Loucy (cell line): ENCODE measurements at regions not wholly inside any gene's neighbourhood (a gene's known extent, or its start where the extent isn't known, plus 50 kb on each side); places are given as distances from the start of the nearest gene placed in this dataset.

ENCODE experiments used
- H2AFZ ChIP-seq: fragments of 200-600 bp; sonication (generic); 2 replicates; pipeline ENCODE4 v1.6.0; 2016; ENCODE audit warnings: antibody characterized with exemption, mild to moderate bottlenecking, low read length, moderate library complexity
- H3F3A ChIP-seq: fragments of 200-600 bp; 2 replicates; pipeline ENCODE4 v1.6.0; 2016; ENCODE audit warnings: antibody characterized with exemption, low read depth, mild to moderate bottlenecking
- H3K27me3 ChIP-seq: fragments of 200-600 bp; sonication (generic); 2 replicates; pipeline ENCODE4 v1.6.1; 2014; ENCODE audit warnings: low read length, mild to moderate bottlenecking; ENCODE audit not compliant: insufficient read depth, poor library complexity, severe bottlenecking
- H3K36me3 ChIP-seq: fragments of 200-600 bp; sonication (generic); 2 replicates; pipeline ENCODE4 v1.6.1; 2016; ENCODE audit warnings: low read length; ENCODE audit not compliant: insufficient read depth
- H3K4me1 ChIP-seq: fragments of 200-600 bp; sonication (generic); 2 replicates; pipeline ENCODE4 v1.5.1; 2014; ENCODE audit warnings: low read length, mild to moderate bottlenecking; ENCODE audit not compliant: insufficient read depth, poor library complexity, severe bottlenecking
- H3K4me2 ChIP-seq: fragments of 200-600 bp; sonication (generic); 2 replicates; pipeline ENCODE4 v1.6.0; 2014; ENCODE audit warnings: antibody characterized with exemption, low read length, low read depth, mild to moderate bottlenecking; ENCODE audit not compliant: poor library complexity, severe bottlenecking
- H3K4me3 ChIP-seq: fragments of 200-600 bp; sonication (generic); 2 replicates; pipeline ENCODE4 v1.5.1; 2014; ENCODE audit warnings: low read length, mild to moderate bottlenecking, mixed read lengths; ENCODE audit not compliant: poor library complexity, severe bottlenecking
- H3K79me2 ChIP-seq: fragments of 200-600 bp; sonication (generic); 2 replicates; pipeline ENCODE4 v1.6.1; 2014; ENCODE audit warnings: low read length; ENCODE audit not compliant: insufficient read depth
- H3K9ac ChIP-seq: fragments of 200-600 bp; sonication (generic); 2 replicates; pipeline ENCODE4 v1.6.0; 2014; ENCODE audit warnings: mild to moderate bottlenecking, low read depth, low read length, moderate library complexity; ENCODE audit not compliant: poor library complexity, severe bottlenecking
- H3K9me2 ChIP-seq: fragments of 200-600 bp; sonication (generic); replicated peaks from 2 replicates; pipeline ENCODE4 v1.6.1; 2016; ENCODE audit warnings: low read depth, low read length, mixed read lengths
- H3K9me3 ChIP-seq: fragments of 200-600 bp; sonication (generic); 2 replicates; pipeline ENCODE4 v1.6.1; 2014; ENCODE audit warnings: mild to moderate bottlenecking, antibody characterized with exemption, low read length, low read depth; ENCODE audit not compliant: insufficient read depth
- H4K20me1 ChIP-seq: fragments of 200-600 bp; sonication (generic); 2 replicates; pipeline ENCODE4 v1.6.0; 2014; ENCODE audit warnings: antibody characterized with exemption, low read length, mild to moderate bottlenecking; ENCODE audit not compliant: insufficient read depth, poor library complexity, severe bottlenecking
- CTCF ChIP-seq: fragments of 200-600 bp; sonication (generic); conservative IDR thresholded peaks from 2 replicates; pipeline ENCODE4 v1.5.1; 2014; ENCODE audit warnings: mild to moderate bottlenecking, antibody characterized with exemption, low read length
- EZH2phosphoT487 ChIP-seq: fragments of 200-600 bp; IDR thresholded peaks from 2 replicates; pipeline ENCODE4 v1.6.1; 2018; ENCODE audit warnings: antibody characterized with exemption, mild to moderate bottlenecking, moderate library complexity, borderline replicate concordance

DNA sequence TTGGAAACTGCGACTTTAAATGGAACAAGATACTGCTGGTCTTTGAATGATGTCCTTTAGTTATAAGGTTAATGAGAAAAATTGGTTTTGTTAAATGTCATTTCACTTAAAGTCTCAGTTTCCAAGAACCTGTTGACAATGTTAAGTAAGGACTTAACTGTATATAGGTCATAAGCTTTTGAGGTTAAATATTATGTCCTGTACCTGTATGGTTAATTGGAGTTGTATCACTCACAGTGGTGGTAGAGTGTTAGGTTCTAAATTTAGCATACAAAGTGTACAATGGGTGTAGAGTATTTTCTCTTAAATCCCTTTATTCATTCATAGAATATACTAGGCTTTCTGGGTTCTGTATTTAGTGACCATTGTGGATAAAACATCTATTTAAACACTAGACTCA is 110.2 kb downstream of the HAUS1 start:
- H3K9me3 ChIP-seq = no peaks in the 10 kb centered on the region
- no peak for TF ChIP-seq EZH2phosphoT487
- TF ChIP-seq CTCF = no peak
- peaks cover 40% of the 10 kb centered on the region; the same call in 1 of the 2 replicates for H3K36me3 ChIP-seq

GRCh38 chr18:46215902-46216723 is 111.9 kb downstream of the HAUS1 start:
- TF ChIP-seq EZH2phosphoT487 (no peak), CTCF (no peak)
- H3F3A ChIP-seq = no peaks in the 10 kb centered on the region
- no peak overlapping the region for H3K4me3 ChIP-seq
- H3K79me2 ChIP-seq = peaks cover 94% of the 10 kb centered on the region
- no peak overlapping the region for H2AFZ ChIP-seq
- peaks cover 41% of the 10 kb centered on the region; the same call in 1 of the 2 replicates for H3K36me3 ChIP-seq
- H3K4me1 ChIP-seq = peaks cover 19% of the 10 kb centered on the region
- H4K20me1 ChIP-seq = peaks cover 34% of the 10 kb centered on the region
- H3K9ac ChIP-seq = no peak overlapping the region
- no peaks in the 10 kb centered on the region for H3K27me3 ChIP-seq
- no peak overlapping the region for H3K4me2 ChIP-seq
- no peaks in the 10 kb centered on the region for H3K9me3 ChIP-seq
- H3K9me2 ChIP-seq = no peaks in the 10 kb centered on the region

More for the DNA sequence above, 110.2 kb downstream of the HAUS1 start:
- Histone ChIP-seq H3K4me3 (no peak overlapping the region), H3K9ac (no peak overlapping the region), H3K4me2 (no peak overlapping the region), H3K4me1 (peaks cover 29% of the 10 kb centered on the region), H3K79me2 (peaks cover 94% of the 10 kb centered on the region), H4K20me1 (peaks cover 30% of the 10 kb centered on the region), H3K27me3 (no peaks in the 10 kb centered on the region), H3K9me2 (no peaks in the 10 kb centered on the region), H3F3A (no peaks in the 10 kb centered on the region), H2AFZ (no peak overlapping the region)

DNA sequence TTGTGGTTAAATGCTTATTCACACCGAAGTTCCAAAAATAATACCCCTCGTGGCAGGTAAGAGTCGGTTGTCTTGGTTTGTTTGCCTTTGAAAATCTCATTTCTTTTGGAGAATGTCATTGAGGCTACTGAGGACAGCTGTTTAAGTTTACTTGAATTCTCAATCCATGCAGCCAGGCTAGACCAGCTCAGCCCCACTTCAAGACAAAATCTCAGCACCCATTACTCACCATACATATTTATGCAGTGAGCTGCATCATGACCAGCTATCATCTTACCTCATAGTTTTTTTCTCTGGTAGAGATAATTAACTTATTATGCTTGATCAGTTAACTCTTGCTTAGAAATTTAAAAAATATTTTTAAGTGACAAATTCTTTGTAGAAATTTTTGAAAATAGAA is 115.9 kb downstream of the HAUS1 start:
- Histone ChIP-seq H3K9me3 (no peaks in the 10 kb centered on the region), H3K27me3 (no peaks in the 10 kb centered on the region), H3K9me2 (no peaks in the 10 kb centered on the region), H3K79me2 (peaks cover 92% of the 10 kb centered on the region), H3K4me1 (peaks cover 23% of the 10 kb centered on the region), H2AFZ (no peak overlapping the region), H3K36me3 (peaks cover 44% of the 10 kb centered on the region; the same call in 1 of the 2 replicates), H3F3A (peaks cover 5% of the 10 kb centered on the region; the same call in 1 of the 2 replicates), H3K4me2 (no peak overlapping the region), H4K20me1 (peaks cover 42% of the 10 kb centered on the region), H3K4me3 (no peak overlapping the region), H3K9ac (no peak overlapping the region)
- TF ChIP-seq EZH2phosphoT487 = no peak
- no peak for TF ChIP-seq CTCF
